ENCODE measurements at regions not wholly inside any gene's neighbourhood (a gene's known extent, or its start where the extent isn't known, plus 50 kb on each side); places are given as distances from the start of the nearest gene placed in this dataset.

DNA sequence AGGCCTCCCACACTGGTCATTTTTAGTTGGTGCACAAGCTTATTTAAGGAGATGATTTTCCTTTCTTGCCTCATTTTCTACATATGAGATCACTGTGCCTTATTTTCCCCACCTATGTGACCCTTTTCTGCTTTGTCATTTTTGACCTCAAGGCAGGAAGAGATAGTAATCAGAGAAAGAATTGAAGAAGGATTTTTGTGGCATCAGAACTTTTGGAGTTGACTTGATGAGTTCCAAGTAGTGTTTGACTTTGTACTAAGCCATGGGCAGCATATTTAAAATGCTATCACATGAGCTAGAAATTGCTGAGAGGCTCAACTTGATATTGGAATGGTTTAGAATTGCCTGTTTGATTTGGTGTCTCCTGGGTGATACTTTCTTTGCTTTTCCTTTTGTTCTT, 440.8 kb downstream of the AEBP2 start:
- Histone ChIP-seq H3K4me2 (ENCODE audit: low read length) (no peak overlapping the region), H3K27me3 (ENCODE audit: insufficient read depth, low read length) (no peaks in the 10 kb centered on the region), H3K4me3 (replicated peaks in 1 of 2; ENCODE audit: low read depth in 1 of 2, low read length in 2 of 2) (no peak overlapping the region), H3K79me2 (ENCODE audit: insufficient read depth, low read length) (no peaks in the 10 kb centered on the region), H3K9me3 (ENCODE audit: control insufficient read depth in 1 of 2, insufficient read depth in 1 of 2, low read depth in 1 of 2, low read length in 2 of 2) (no peaks in the 10 kb centered on the region), H3K36me3 (ENCODE audit: control insufficient read depth in 1 of 2, insufficient read depth in 2 of 2, low read length in 2 of 2) (no peaks in the 10 kb centered on the region), H3K9me2 (ENCODE audit: insufficient read depth) (no peaks in the 10 kb centered on the region), H3K9ac (ENCODE audit: low read length) (no peak overlapping the region), H4K20me1 (ENCODE audit: insufficient read depth) (no peaks in the 10 kb centered on the region), H2AFZ (ENCODE audit: low read depth, low read length, poor library complexity, severe bottlenecking) (no peak overlapping the region), H3K4me1 (ENCODE audit: control insufficient read depth in 1 of 2, insufficient read depth in 2 of 2, low read length in 2 of 2) (no peaks in the 10 kb centered on the region), H3K27ac (ENCODE audit: low read depth, low read length) (no peak overlapping the region)
- ChIA-PET CTCF (no interaction called here), POLR2A (no interaction called here), RAD21 (ENCODE audit: low non-redundant PET in 1 of 2, low total read pairs in 2 of 2, uncharacterized antibody in 2 of 2, unreplicated experiment in 2 of 2) (no interaction called here)
- intact Hi-C loops (cut with micrococcal nuclease) = no loop called here
- no peak for DNase-seq (ENCODE audit: low read depth, low spot score)
- no TSS peak for BruUV-seq (replicated peaks)
- no peak for ATAC-seq
- TF ChIP-seq EZH2phosphoT487 (IDR thresholded peaks at IDR 0.05; ENCODE audit: borderline replicate concordance) = no peak
- TF ChIP-seq, protein P1, sequence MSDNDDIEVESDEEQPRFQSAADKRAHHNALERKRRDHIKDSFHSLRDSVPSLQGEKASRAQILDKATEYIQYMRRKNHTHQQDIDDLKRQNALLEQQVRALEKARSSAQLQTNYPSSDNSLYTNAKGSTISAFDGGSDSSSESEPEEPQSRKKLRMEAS (IDR thresholded peaks at IDR 0.05) = no peak
- TF ChIP-seq, protein P2, sequence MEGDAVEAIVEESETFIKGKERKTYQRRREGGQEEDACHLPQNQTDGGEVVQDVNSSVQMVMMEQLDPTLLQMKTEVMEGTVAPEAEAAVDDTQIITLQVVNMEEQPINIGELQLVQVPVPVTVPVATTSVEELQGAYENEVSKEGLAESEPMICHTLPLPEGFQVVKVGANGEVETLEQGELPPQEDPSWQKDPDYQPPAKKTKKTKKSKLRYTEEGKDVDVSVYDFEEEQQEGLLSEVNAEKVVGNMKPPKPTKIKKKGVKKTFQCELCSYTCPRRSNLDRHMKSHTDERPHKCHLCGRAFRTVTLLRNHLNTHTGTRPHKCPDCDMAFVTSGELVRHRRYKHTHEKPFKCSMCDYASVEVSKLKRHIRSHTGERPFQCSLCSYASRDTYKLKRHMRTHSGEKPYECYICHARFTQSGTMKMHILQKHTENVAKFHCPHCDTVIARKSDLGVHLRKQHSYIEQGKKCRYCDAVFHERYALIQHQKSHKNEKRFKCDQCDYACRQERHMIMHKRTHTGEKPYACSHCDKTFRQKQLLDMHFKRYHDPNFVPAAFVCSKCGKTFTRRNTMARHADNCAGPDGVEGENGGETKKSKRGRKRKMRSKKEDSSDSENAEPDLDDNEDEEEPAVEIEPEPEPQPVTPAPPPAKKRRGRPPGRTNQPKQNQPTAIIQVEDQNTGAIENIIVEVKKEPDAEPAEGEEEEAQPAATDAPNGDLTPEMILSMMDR (IDR thresholded peaks at IDR 0.05 in 2 of 3, conservative IDR thresholded peaks at IDR 0.05 in 1 of 3; ENCODE audit: borderline replicate concordance in 1 of 3, insufficient read depth in 1 of 3, low read depth in 2 of 3, low read length in 2 of 3) = no peak
- TF ChIP-seq ZNF274 (IDR thresholded peaks at IDR 0.05; ENCODE audit: low read depth, low read length) = no peak

DNA sequence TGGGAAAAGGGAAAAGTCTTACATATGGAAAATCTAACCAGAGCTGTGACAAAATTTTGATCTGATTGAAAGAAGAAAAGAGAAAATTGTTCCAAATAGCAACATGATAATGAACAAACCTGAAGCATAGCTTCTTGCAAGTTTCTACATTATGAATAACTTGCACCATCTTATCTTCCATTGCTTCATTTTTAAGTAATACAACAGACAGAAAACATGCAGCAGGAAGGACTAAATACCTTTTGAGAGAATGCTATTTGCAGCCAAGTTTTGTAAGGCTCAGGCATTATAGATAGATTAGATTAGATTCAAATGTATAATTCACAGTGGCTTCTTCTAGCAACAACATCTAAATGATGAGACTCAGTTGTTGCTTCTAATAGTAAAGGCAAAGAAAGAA, 441.4 kb downstream of the AEBP2 start:
- Histone ChIP-seq H3K9me3 (ENCODE audit: control insufficient read depth in 1 of 2, insufficient read depth in 1 of 2, low read depth in 1 of 2, low read length in 2 of 2) (no peaks in the 10 kb centered on the region), H3K9ac (ENCODE audit: low read length) (no peak overlapping the region), H3K4me1 (ENCODE audit: control insufficient read depth in 1 of 2, insufficient read depth in 2 of 2, low read length in 2 of 2) (no peaks in the 10 kb centered on the region), H3K27me3 (ENCODE audit: insufficient read depth, low read length) (no peaks in the 10 kb centered on the region), H3K36me3 (ENCODE audit: control insufficient read depth in 1 of 2, insufficient read depth in 2 of 2, low read length in 2 of 2) (no peaks in the 10 kb centered on the region), H3K9me2 (ENCODE audit: insufficient read depth) (no peaks in the 10 kb centered on the region), H4K20me1 (ENCODE audit: insufficient read depth) (no peaks in the 10 kb centered on the region), H3K79me2 (ENCODE audit: insufficient read depth, low read length) (no peaks in the 10 kb centered on the region), H3K4me2 (ENCODE audit: low read length) (no peak overlapping the region), H2AFZ (ENCODE audit: low read depth, low read length, poor library complexity, severe bottlenecking) (no peak overlapping the region), H3K27ac (ENCODE audit: low read depth, low read length) (no peak overlapping the region), H3K4me3 (replicated peaks in 1 of 2; ENCODE audit: low read depth in 1 of 2, low read length in 2 of 2) (no peak overlapping the region)
- TF ChIP-seq SRF (IDR thresholded peaks at IDR 0.05; ENCODE audit: low read depth) (no peak), ELF1 (IDR thresholded peaks at IDR 0.05; ENCODE audit: borderline replicate concordance, low read depth) (no peak), ZNF274 (IDR thresholded peaks at IDR 0.05; ENCODE audit: low read depth, low read length) (no peak), SP1 (IDR thresholded peaks at IDR 0.05; ENCODE audit: low read depth) (no peak), JUND (IDR thresholded peaks at IDR 0.05) (no peak), CBX3 (IDR thresholded peaks at IDR 0.05; ENCODE audit: low read depth) (no peak), EZH2 (IDR thresholded peaks at IDR 0.05) (no peak), CEBPB (IDR thresholded peaks at IDR 0.05; ENCODE audit: low read depth) (no peak), EGR1 (IDR thresholded peaks at IDR 0.05; ENCODE audit: low read depth) (no peak), YY1 (IDR thresholded peaks at IDR 0.05; ENCODE audit: extremely low read depth, insufficient replicate concordance, low read depth, low read length) (no peak)
- TF ChIP-seq, protein P3, sequence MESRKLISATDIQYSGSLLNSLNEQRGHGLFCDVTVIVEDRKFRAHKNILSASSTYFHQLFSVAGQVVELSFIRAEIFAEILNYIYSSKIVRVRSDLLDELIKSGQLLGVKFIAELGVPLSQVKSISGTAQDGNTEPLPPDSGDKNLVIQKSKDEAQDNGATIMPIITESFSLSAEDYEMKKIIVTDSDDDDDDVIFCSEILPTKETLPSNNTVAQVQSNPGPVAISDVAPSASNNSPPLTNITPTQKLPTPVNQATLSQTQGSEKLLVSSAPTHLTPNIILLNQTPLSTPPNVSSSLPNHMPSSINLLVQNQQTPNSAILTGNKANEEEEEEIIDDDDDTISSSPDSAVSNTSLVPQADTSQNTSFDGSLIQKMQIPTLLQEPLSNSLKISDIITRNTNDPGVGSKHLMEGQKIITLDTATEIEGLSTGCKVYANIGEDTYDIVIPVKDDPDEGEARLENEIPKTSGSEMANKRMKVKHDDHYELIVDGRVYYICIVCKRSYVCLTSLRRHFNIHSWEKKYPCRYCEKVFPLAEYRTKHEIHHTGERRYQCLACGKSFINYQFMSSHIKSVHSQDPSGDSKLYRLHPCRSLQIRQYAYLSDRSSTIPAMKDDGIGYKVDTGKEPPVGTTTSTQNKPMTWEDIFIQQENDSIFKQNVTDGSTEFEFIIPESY (IDR thresholded peaks at IDR 0.05; ENCODE audit: extremely low read depth, insufficient replicate concordance, low read length) = no peak
- POLR2A ChIA-PET = no interaction called here
- no peak for ATAC-seq
- BruUV-seq (replicated peaks) = no TSS peak
- RAD21 ChIA-PET (ENCODE audit: low non-redundant PET in 1 of 2, low total read pairs in 2 of 2, uncharacterized antibody in 2 of 2, unreplicated experiment in 2 of 2) = no interaction called here
- DNase-seq (ENCODE audit: low read depth, low spot score) = no peak
- CTCF ChIA-PET = no interaction called here
- intact Hi-C loops (cut with micrococcal nuclease) = no loop called here
